CD4-positive, alpha-beta memory T cell (primary cell): ENCODE measurements at regions not wholly inside any gene's neighbourhood (a gene's known extent, or its start where the extent isn't known, plus 50 kb on each side); places are given as distances from the start of the nearest gene placed in this dataset.

Source experiments
- CTCF ChIA-PET: fragments of 350-600 bp; sonication (Branson Sonifier 250); formaldehyde crosslinking; loops from one replicate; lab custom pipeline; 2021; ENCODE audit warnings: inconsistent platforms; ENCODE audit not compliant: partially characterized antibody; lab: Charles Lee
- POLR2A ChIA-PET: fragments of 350-600 bp; sonication (Branson Sonifier 250); formaldehyde crosslinking; loops from one replicate; lab custom pipeline; 2021; ENCODE audit not compliant: partially characterized antibody; lab: Charles Lee
- DNase-seq, 5 donors: peaks; one replicate each; pipeline versions ENCODE4 v3.0.0 to v3.0.0-alpha.2; 2020 to 2022; ENCODE audit warnings: mixed read lengths in 1 of 5
- H3K27ac ChIP-seq: one replicate; pipeline ENCODE4 v1.7.0; 2013; ENCODE audit warnings: low read depth, low read length
- H3K27me3 ChIP-seq: 2 replicates; pipeline ENCODE4 v1.7.0; 2013; ENCODE audit warnings: mild to moderate bottlenecking, low read length, moderate library complexity; ENCODE audit not compliant: insufficient read depth
- H3K36me3 ChIP-seq: 2 replicates; pipeline ENCODE4 v1.7.0; 2013; ENCODE audit warnings: mild to moderate bottlenecking, low read length, moderate library complexity; ENCODE audit not compliant: insufficient read depth
- H3K4me1 ChIP-seq: 2 replicates; pipeline ENCODE4 v1.7.0; 2013; ENCODE audit warnings: mild to moderate bottlenecking, low read length, moderate library complexity; ENCODE audit not compliant: insufficient read depth
- H3K4me3 ChIP-seq, 2 donors: one replicate each; pipeline ENCODE4 v1.7.0; 2013; ENCODE audit warnings: low read length in 2 of 2, mild to moderate bottlenecking in 1 of 2
- H3K9me3 ChIP-seq, 2 donors: one replicate each; pipeline ENCODE4 v1.7.0; 2013; ENCODE audit warnings: low read length in 2 of 2, control low read depth in 1 of 2; ENCODE audit not compliant: control insufficient read depth in 1 of 2
- H3K27ac Mint-ChIP-seq, 7 donors: one replicate each; pipeline ENCODE4 v1.8.0; 2020 to 2021; ENCODE audit warnings: mixed read lengths in 7 of 7, mild to moderate bottlenecking in 6 of 7, inconsistent platforms in 3 of 7, moderate library complexity in 3 of 7
- H3K27me3 Mint-ChIP-seq, 2 donors: one replicate each; pipeline ENCODE4 v1.8.0; 2020 to 2021; ENCODE audit warnings: mixed read lengths in 2 of 2
- H3K36me3 Mint-ChIP-seq, 2 donors: one replicate each; pipeline ENCODE4 v1.8.0; 2020 to 2021; ENCODE audit warnings: mixed read lengths in 2 of 2, inconsistent platforms in 1 of 2, mild to moderate bottlenecking in 1 of 2
- H3K4me1 Mint-ChIP-seq, 4 donors: one replicate each; pipeline ENCODE4 v1.8.0; 2020 to 2021; ENCODE audit warnings: mixed read lengths in 4 of 4, mild to moderate bottlenecking in 1 of 4
- H3K4me3 Mint-ChIP-seq, 8 donors: one replicate each; pipeline ENCODE4 v1.8.0; 2020 to 2021; ENCODE audit warnings: mixed read lengths in 8 of 8, mild to moderate bottlenecking in 7 of 8, moderate library complexity in 6 of 8, inconsistent platforms in 3 of 8
- H3K9me3 Mint-ChIP-seq, 8 donors: one replicate each; pipeline ENCODE4 v1.8.0; 2020 to 2021; ENCODE audit warnings: mixed read lengths in 8 of 8, mild to moderate bottlenecking in 5 of 8, inconsistent platforms in 3 of 8, moderate library complexity in 1 of 8
- intact Hi-C: fragments of 100-400 bp; cut with micrococcal nuclease; formaldehyde crosslinking; loops from one replicate; pipeline ENCODE4 v1.15.1; 2023

GRCh38 chr11:116413301-116414242 lies 359.2 kb downstream of the BUD13 start:
- Mint-ChIP-seq H3K9me3 (peaks cover 0 to 3% (median 0%) of the 10 kb centered on the region in 8 donors), H3K27me3 (peaks cover 8 to 10% of the 10 kb centered on the region in 2 donors), H3K36me3 (no peaks in the 10 kb centered on the region), H3K4me3 (no peak overlapping the region), H3K4me1 (no peaks in the 10 kb centered on the region), H3K27ac (no peak overlapping the region)
- H3K4me3 ChIP-seq, result no peak overlapping the region
- H3K27me3 ChIP-seq, result no peaks in the 10 kb centered on the region
- ChIA-PET CTCF (no interaction called here), POLR2A (no interaction called here)
- H3K36me3 ChIP-seq, result no peaks in the 10 kb centered on the region
- no peaks in the 10 kb centered on the region for H3K9me3 ChIP-seq
- no peaks in the 10 kb centered on the region for H3K4me1 ChIP-seq
- no peak overlapping the region for H3K27ac ChIP-seq
- no peak for DNase-seq
- intact Hi-C loops, result no loop called here

DNA sequence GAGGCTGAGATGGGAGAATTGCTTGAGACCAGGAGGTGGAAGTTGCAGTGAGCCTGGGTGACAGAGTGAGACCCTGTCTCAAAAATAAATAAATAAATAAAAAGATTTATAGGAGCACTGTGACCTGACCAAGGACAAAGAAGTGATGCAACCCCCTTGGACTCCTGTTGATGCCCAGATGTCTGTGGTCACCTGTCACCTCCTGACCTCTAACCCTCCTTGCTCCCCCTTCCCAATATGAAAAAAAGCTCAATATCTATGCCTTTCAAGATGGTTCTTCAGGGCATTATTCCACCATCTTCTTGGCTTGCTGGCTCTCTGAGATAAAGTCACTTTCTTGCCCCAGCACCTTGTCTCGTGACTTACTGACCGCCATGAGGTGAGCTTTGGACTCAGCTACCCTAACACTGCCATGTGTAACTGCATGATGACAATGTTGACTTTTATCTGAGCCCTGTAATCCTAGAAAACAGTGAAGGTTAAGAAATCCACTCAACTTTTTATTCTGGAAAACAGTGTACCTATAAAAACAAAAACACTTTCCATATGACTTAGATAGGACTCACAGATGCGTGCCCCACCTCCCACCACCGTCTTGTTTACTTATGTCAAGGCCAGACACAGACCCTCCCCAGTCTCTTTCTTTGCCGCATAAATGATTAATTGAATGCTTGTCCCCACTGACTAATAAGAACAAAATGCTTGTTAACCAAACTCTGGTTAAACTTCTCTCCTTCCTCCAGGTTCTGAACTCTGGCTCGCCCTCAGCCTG lies 360.5 kb downstream of the BUD13 start:
- no peak for DNase-seq
- H3K9me3 ChIP-seq, result no peaks in the 10 kb centered on the region
- H3K36me3 Mint-ChIP-seq, result no peaks in the 10 kb centered on the region
- H3K36me3 ChIP-seq, result no peaks in the 10 kb centered on the region
- H3K4me3 Mint-ChIP-seq, result no peak overlapping the region
- no peaks in the 10 kb centered on the region for H3K4me1 Mint-ChIP-seq
- H3K27ac ChIP-seq, result no peak overlapping the region
- H3K27ac Mint-ChIP-seq, result no peak overlapping the region
- no peak overlapping the region for H3K4me3 ChIP-seq
- H3K27me3 Mint-ChIP-seq, result peaks cover 4 to 8% of the 10 kb centered on the region in 2 donors
- no peaks in the 10 kb centered on the region for H3K27me3 ChIP-seq
- intact Hi-C loops, result no loop called here
- H3K4me1 ChIP-seq, result no peaks in the 10 kb centered on the region
- POLR2A ChIA-PET, result no interaction called here
- peaks cover 0 to 3% (median 0%) of the 10 kb centered on the region in 8 donors for H3K9me3 Mint-ChIP-seq
- CTCF ChIA-PET, result no interaction called here

DNA sequence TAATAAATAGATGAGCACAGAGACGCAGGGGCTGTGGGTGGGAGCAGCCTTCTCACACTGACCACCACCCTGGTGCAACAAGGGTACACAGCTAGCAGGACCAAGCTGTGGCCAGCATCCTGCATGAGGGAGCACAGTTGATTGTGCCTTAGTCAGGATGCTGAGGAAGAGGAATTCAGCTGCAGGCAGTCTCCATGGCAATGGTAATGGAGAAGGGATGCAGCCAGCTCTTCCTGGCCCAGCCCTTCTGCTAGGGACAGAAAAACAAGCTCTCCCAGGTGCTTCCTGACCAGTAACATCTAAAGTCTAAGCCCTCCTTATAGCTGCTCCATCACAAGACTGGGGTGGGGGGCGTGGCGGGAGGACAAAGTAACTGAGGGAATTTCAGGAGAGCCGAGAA lies 363.5 kb downstream of the BUD13 start:
- Mint-ChIP-seq H3K9me3 (peaks cover 0 to 3% (median 0%) of the 10 kb centered on the region in 8 donors), H3K36me3 (no peaks in the 10 kb centered on the region), H3K4me3 (no peak overlapping the region), H3K27ac (no peak overlapping the region), H3K27me3 (peaks cover 2 to 6% of the 10 kb centered on the region in 2 donors), H3K4me1 (no peaks in the 10 kb centered on the region)
- no peaks in the 10 kb centered on the region for H3K4me1 ChIP-seq
- POLR2A ChIA-PET, result no interaction called here
- no peaks in the 10 kb centered on the region for H3K36me3 ChIP-seq
- CTCF ChIA-PET, result no interaction called here
- no peak overlapping the region for H3K27ac ChIP-seq
- DNase-seq, result no peak
- no peaks in the 10 kb centered on the region for H3K9me3 ChIP-seq
- intact Hi-C loops, result no loop called here
- no peaks in the 10 kb centered on the region for H3K27me3 ChIP-seq
- H3K4me3 ChIP-seq, result no peak overlapping the region

DNA sequence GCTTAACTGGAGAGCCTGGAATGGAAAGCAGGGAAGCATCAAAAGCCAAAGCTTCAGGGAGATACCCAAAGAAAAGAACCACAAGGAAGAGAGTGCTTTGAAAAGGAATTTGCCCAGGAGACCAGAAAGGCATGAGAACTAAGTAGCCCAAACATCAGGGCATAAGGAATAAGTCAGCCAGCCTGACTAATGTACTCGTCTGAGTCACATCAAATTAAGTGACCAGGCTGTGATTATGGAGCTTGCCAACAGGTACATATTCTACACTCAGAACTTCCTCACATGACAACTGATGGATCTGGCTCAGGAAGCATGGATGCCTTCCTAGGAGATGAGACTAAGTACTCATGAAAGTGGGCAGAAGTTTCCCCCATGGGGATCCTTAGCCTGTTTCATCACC lies 366.7 kb downstream of the BUD13 start:
- CTCF ChIA-PET, result no interaction called here
- POLR2A ChIA-PET, result no interaction called here
- intact Hi-C loops, result no loop called here
- Histone ChIP-seq H3K4me3 (no peak overlapping the region), H3K27me3 (no peaks in the 10 kb centered on the region), H3K36me3 (no peaks in the 10 kb centered on the region), H3K9me3 (no peaks in the 10 kb centered on the region), H3K27ac (no peak overlapping the region), H3K4me1 (no peaks in the 10 kb centered on the region)
- DNase-seq, result no peak
- Mint-ChIP-seq H3K27ac (peak overlapping the region in 1 of 7 donors; percentile 35), H3K27me3 (peaks cover 3% of the 10 kb centered on the region in 2 donors), H3K4me1 (no peaks in the 10 kb centered on the region), H3K9me3 (peaks cover 0 to 3% (median 0%) of the 10 kb centered on the region in 8 donors), H3K4me3 (no peak overlapping the region), H3K36me3 (no peaks in the 10 kb centered on the region)

GRCh38 chr11:116404462-116404798 lies 368.4 kb downstream of the BUD13 start:
- no peak overlapping the region for H3K4me3 Mint-ChIP-seq

DNA sequence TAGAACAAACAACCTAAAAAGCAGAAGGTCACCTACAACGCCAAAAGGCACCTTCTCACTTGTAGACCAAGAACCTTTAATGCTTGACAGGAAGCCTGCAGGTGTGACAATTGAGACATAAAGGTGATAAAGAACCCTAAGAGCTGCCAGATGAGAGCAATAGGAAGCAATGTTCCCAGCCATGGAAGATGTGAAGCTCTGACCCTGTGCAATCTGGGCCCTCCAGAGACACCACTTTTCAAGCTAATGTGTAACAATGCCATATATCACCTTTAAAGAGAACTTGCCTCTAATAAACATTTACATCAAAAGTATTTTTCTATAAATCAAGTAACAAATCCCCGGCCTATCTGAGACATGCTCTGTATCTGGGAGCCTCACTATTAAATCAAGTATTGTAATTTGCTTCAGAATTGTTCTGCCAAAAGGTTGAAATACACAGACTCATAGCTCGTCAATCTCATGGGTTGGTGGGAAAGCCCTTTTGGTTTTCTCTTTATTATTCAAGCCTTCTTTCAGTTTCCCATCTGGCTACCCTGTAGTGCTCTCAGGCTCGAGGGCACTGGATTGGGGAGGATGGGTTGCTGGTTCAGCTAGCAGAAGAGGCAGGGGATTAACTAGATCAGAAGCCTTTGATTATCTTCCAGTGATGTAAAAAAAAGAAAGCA lies 368.9 kb downstream of the BUD13 start:
- H3K27ac Mint-ChIP-seq, result no peak overlapping the region
- ChIA-PET POLR2A (no interaction called here), CTCF (no interaction called here)
- peaks cover 3 to 5% of the 10 kb centered on the region in 2 donors for H3K27me3 Mint-ChIP-seq
- Histone ChIP-seq H3K27me3 (no peaks in the 10 kb centered on the region), H3K36me3 (no peaks in the 10 kb centered on the region), H3K4me3 (no peak overlapping the region), H3K9me3 (no peaks in the 10 kb centered on the region), H3K27ac (no peak overlapping the region), H3K4me1 (no peaks in the 10 kb centered on the region)
- H3K36me3 Mint-ChIP-seq, result no peaks in the 10 kb centered on the region
- H3K4me1 Mint-ChIP-seq, result no peaks in the 10 kb centered on the region
- H3K4me3 Mint-ChIP-seq, result no peak overlapping the region
- no peak for DNase-seq
- intact Hi-C loops, result no loop called here
- H3K9me3 Mint-ChIP-seq, result peaks cover 0 to 3% (median 0%) of the 10 kb centered on the region in 8 donors

More at GRCh38 chr11:116404462-116404798, 368.4 kb downstream of the BUD13 start:
- ChIA-PET CTCF (no interaction called here), POLR2A (no interaction called here)
- Histone ChIP-seq H3K9me3 (no peaks in the 10 kb centered on the region), H3K4me1 (no peaks in the 10 kb centered on the region), H3K36me3 (no peaks in the 10 kb centered on the region), H3K27me3 (no peaks in the 10 kb centered on the region), H3K4me3 (no peak overlapping the region), H3K27ac (no peak overlapping the region)
- no peak for DNase-seq
- intact Hi-C loops, result no loop called here
- Mint-ChIP-seq H3K4me1 (no peaks in the 10 kb centered on the region), H3K36me3 (no peaks in the 10 kb centered on the region), H3K27ac (no peak overlapping the region), H3K27me3 (peaks cover 3 to 4% of the 10 kb centered on the region in 2 donors), H3K9me3 (peaks cover 0 to 3% (median 0%) of the 10 kb centered on the region in 8 donors)

GRCh38 chr11:116400081-116400480 lies 372.7 kb downstream of the BUD13 start:
- CTCF ChIA-PET, result interaction anchor here (1.6 kb wide), 1 partner anchor 12 kb away, joined by 3 read pairs; no protein-coding TSS in a partner anchor

More at GRCh38 chr11:116400081-116400480, 372.7 kb downstream of the BUD13 start:
- Mint-ChIP-seq H3K27me3 (peaks cover 2 to 3% of the 10 kb centered on the region in 2 donors), H3K4me3 (no peak overlapping the region), H3K9me3 (no peaks in the 10 kb centered on the region), H3K27ac (no peak overlapping the region), H3K4me1 (no peaks in the 10 kb centered on the region), H3K36me3 (no peaks in the 10 kb centered on the region)
- Histone ChIP-seq H3K9me3 (no peaks in the 10 kb centered on the region), H3K27me3 (no peaks in the 10 kb centered on the region), H3K4me3 (no peak overlapping the region), H3K4me1 (no peaks in the 10 kb centered on the region), H3K36me3 (no peaks in the 10 kb centered on the region), H3K27ac (no peak overlapping the region)
- POLR2A ChIA-PET, result no interaction called here
- intact Hi-C loops, result no loop called here
- no peak for DNase-seq
